Karpas-422 (cell line): ENCODE measurements at regions not wholly inside any gene's neighbourhood (a gene's known extent, or its start where the extent isn't known, plus 50 kb on each side); places are given as distances from the start of the nearest gene placed in this dataset.
A peak's percentile ranks its signal among the peaks of the same experiment; 100 is the strongest.

Experiments used
- DNase-seq: peaks from one replicate; pipeline ENCODE4 v3.0.0-alpha.2; 2015
- H2AFZ ChIP-seq: fragments of 200-600 bp; sonication (generic); 2 replicates; pipeline ENCODE4 v1.6.1; 2014; ENCODE audit warnings: antibody characterized with exemption, low read length, mixed read lengths
- H3K27ac ChIP-seq: fragments of 200-600 bp; sonication (generic); 2 replicates; pipeline ENCODE4 v1.5.1; 2014; ENCODE audit warnings: mild to moderate bottlenecking, low read length, moderate library complexity
- H3K27me3 ChIP-seq: fragments of 200-600 bp; sonication (generic); 2 replicates; pipeline ENCODE4 v1.6.1; 2014; ENCODE audit warnings: low read length, mixed read lengths
- H3K36me3 ChIP-seq: fragments of 200-600 bp; sonication (generic); 2 replicates; pipeline ENCODE4 v1.6.1; 2014; ENCODE audit warnings: low read length, mixed read lengths; ENCODE audit not compliant: insufficient read depth
- H3K4me1 ChIP-seq: fragments of 200-600 bp; sonication (generic); 2 replicates; pipeline ENCODE4 v1.6.1; 2014; ENCODE audit warnings: mild to moderate bottlenecking, low read length, mixed read lengths
- H3K4me2 ChIP-seq: fragments of 200-600 bp; sonication (generic); 2 replicates; pipeline ENCODE4 v1.6.1; 2014; ENCODE audit warnings: low read length, low read depth, mild to moderate bottlenecking; ENCODE audit not compliant: poor library complexity, severe bottlenecking
- H3K4me3 ChIP-seq: fragments of 200-600 bp; sonication (generic); 2 replicates; pipeline ENCODE4 v1.5.1; 2014; ENCODE audit warnings: mild to moderate bottlenecking, antibody characterized with exemption, low read length, mixed read lengths
- H3K79me2 ChIP-seq: fragments of 200-600 bp; sonication (generic); 2 replicates; pipeline ENCODE4 v1.6.1; 2014; ENCODE audit warnings: mild to moderate bottlenecking, low read length, mixed read lengths
- H3K9ac ChIP-seq: fragments of 200-600 bp; sonication (generic); 2 replicates; pipeline ENCODE4 v1.6.0; 2014; ENCODE audit warnings: low read length
- H3K9me2 ChIP-seq: fragments of 200-600 bp; sonication (generic), shearing (Covaris generic); replicated peaks from 2 replicates; pipeline ENCODE4 v1.6.0; 2014; ENCODE audit warnings: mild to moderate bottlenecking, low read length, moderate library complexity; ENCODE audit not compliant: insufficient read depth
- H3K9me3 ChIP-seq: fragments of 300-700, 200-600 bp; sonication (generic); 2 replicates; pipeline ENCODE4 v1.6.1; 2014; ENCODE audit warnings: low read length, mixed read lengths
- H4K20me1 ChIP-seq: fragments of 200-600 bp; sonication (generic); 2 replicates; pipeline ENCODE4 v1.6.1; 2014; ENCODE audit warnings: mild to moderate bottlenecking, antibody characterized with exemption, low read length, low read depth; ENCODE audit not compliant: insufficient read depth

DNA sequence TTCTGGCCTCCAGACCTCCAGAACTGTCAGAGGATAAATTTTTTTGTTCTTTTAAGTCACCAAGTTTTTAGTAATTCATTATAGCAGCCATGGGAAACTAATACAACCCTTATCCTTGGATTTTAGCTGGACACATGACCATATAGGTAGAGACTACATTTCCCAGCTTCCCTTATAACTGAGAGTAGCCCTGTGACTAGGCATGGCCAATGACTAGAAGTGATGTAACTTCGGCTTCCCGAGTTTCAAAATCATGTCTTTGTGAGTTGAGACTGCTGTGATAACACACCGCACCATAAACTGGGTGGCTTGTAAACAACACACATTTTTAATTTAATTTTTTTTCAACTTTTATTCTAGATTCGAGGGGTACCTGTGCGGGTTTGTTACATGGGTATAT, 134.0 kb upstream of the SERTAD2 start:
- no peak for DNase-seq
- Histone ChIP-seq H3K9ac (no peak overlapping the region), H3K79me2 (no peaks in the 10 kb centered on the region), H3K9me3 (no peaks in the 10 kb centered on the region), H2AFZ (0 out of 2 replicates have a peak overlapping the region, but pooled peaks have one; percentile 1), H3K27ac (no peak overlapping the region), H3K9me2 (no peaks in the 10 kb centered on the region), H4K20me1 (no peaks in the 10 kb centered on the region), H3K27me3 (no peaks in the 10 kb centered on the region), H3K4me1 (peaks cover 19% of the 10 kb centered on the region), H3K36me3 (no peaks in the 10 kb centered on the region), H3K4me2 (no peak overlapping the region), H3K4me3 (no peak overlapping the region)

DNA sequence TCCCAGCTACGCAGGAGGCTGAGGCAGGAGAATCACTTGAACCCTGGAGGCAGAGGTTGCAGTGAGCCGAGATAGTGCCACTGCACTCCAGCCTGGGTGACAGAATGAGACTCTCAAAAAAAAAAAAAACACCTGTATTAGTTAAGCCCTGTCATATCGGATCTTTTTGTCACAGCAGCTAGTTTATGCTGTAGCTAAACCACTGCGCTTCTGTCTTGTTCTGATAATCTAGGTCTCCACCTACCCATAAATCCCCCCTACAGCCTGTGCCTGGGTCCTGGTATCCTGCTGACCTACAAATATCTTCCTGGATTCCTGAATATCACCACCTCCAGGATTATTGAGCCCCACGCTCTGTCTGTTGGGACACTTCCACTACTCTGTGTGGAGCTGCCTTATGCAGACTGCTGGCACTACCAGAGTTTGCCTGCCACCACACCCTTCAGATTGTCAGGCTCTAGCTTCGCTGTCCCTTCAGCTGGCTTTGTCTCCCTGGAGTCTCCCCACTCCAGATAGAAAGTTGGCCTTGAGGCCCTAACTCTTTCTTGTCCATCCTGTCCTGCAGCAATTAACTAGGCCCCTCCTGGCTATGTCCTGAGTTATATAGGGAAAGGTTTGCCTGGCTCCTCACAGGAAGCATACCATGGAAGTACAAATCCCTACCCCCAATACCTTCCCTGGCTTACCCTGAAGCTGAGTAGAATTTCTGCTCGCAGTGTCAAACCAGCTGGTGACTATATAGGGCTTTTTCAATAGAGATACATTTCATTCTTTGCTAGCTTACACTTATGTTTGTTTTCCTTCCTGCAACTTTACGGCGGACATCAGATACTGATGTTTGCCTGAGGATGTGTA, 136.0 kb upstream of the SERTAD2 start:
- H3K9me2 ChIP-seq, result no peaks in the 10 kb centered on the region
- H3K4me2 ChIP-seq, result no peak overlapping the region
- no peaks in the 10 kb centered on the region for H4K20me1 ChIP-seq
- H2AFZ ChIP-seq, result no peak overlapping the region
- no peaks in the 10 kb centered on the region for H3K79me2 ChIP-seq
- no peak for DNase-seq
- H3K9ac ChIP-seq, result no peak overlapping the region
- no peaks in the 10 kb centered on the region for H3K36me3 ChIP-seq
- H3K27me3 ChIP-seq, result no peaks in the 10 kb centered on the region
- H3K4me3 ChIP-seq, result no peak overlapping the region
- H3K27ac ChIP-seq, result no peak overlapping the region
- peaks cover 33% of the 10 kb centered on the region for H3K4me1 ChIP-seq
- H3K9me3 ChIP-seq, result no peaks in the 10 kb centered on the region

DNA sequence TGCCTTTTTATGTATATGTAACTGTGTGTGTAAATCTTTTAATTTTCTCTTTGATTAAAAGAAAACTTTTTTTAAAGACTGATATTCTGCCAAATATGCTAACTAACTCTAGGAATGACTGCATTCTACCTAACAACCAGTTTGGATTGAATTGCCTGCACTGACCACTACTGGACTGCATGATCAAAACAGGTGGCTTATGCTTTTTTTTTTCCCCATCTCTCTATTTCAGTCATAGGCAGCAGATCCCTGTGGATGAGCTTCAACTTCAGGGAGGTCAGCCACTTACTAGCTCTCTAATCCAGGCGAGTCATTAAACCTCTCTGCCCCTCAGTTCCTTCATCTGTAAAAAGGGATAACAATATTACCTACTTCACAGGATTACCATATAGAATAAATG, 138.6 kb upstream of the SERTAD2 start:
- no peaks in the 10 kb centered on the region for H3K27me3 ChIP-seq
- H3K27ac ChIP-seq, result no peak overlapping the region
- H2AFZ ChIP-seq, result 0 out of 2 replicates have a peak overlapping the region, but pooled peaks have one; percentile 4
- no peaks in the 10 kb centered on the region for H3K36me3 ChIP-seq
- H3K9ac ChIP-seq, result no peak overlapping the region
- no peaks in the 10 kb centered on the region for H3K9me2 ChIP-seq
- no peak overlapping the region for H3K4me2 ChIP-seq
- H3K79me2 ChIP-seq, result no peaks in the 10 kb centered on the region
- DNase-seq, result no peak
- no peaks in the 10 kb centered on the region for H4K20me1 ChIP-seq
- peaks cover 50% of the 10 kb centered on the region for H3K4me1 ChIP-seq
- no peak overlapping the region for H3K4me3 ChIP-seq
- no peaks in the 10 kb centered on the region for H3K9me3 ChIP-seq

- Histone ChIP-seq H3K9me3 (no peaks in the 10 kb centered on the region), H3K4me1 (peaks cover 59% of the 10 kb centered on the region), H3K4me3 (peak overlapping the region; percentile 47), H3K27ac (peak overlapping the region; percentile 83), H4K20me1 (no peaks in the 10 kb centered on the region), H3K4me2 (peak overlapping the region; percentile 80), H3K79me2 (no peaks in the 10 kb centered on the region), H3K27me3 (no peaks in the 10 kb centered on the region), H2AFZ (peak overlapping the region; percentile 85), H3K36me3 (no peaks in the 10 kb centered on the region), H3K9me2 (no peaks in the 10 kb centered on the region), H3K9ac (peak overlapping the region; percentile 37)
- DNase-seq, result no peak
Measured at GRCh38 chr2:64792995-64793639, 139.4 kb upstream of the SERTAD2 start.

GRCh38 chr2:64793701-64794100, 140.0 kb upstream of the SERTAD2 start:
- Histone ChIP-seq H3K79me2 (no peaks in the 10 kb centered on the region), H3K9ac (peak overlapping the region; percentile 37), H3K4me1 (peaks cover 59% of the 10 kb centered on the region), H3K9me2 (no peaks in the 10 kb centered on the region), H3K4me2 (peak overlapping the region; percentile 80), H3K9me3 (no peaks in the 10 kb centered on the region), H2AFZ (peak overlapping the region; percentile 85), H3K4me3 (peak overlapping the region; percentile 47), H4K20me1 (no peaks in the 10 kb centered on the region), H3K27ac (peak overlapping the region; percentile 83), H3K36me3 (no peaks in the 10 kb centered on the region), H3K27me3 (no peaks in the 10 kb centered on the region)
- DNase-seq, result peak; percentile 84

- H3K79me2 ChIP-seq, result no peaks in the 10 kb centered on the region
- peak overlapping the region; percentile 85 for H2AFZ ChIP-seq
- H3K9ac ChIP-seq, result peak overlapping the region; percentile 50
- H3K9me3 ChIP-seq, result no peaks in the 10 kb centered on the region
- H3K36me3 ChIP-seq, result no peaks in the 10 kb centered on the region
- peak; percentile 84 for DNase-seq
- H3K27me3 ChIP-seq, result no peaks in the 10 kb centered on the region
- H3K4me3 ChIP-seq, result peak overlapping the region; percentile 47
- peaks cover 59% of the 10 kb centered on the region for H3K4me1 ChIP-seq
- no peaks in the 10 kb centered on the region for H4K20me1 ChIP-seq
- H3K4me2 ChIP-seq, result peak overlapping the region; percentile 80
- peak overlapping the region; percentile 83 for H3K27ac ChIP-seq
- no peaks in the 10 kb centered on the region for H3K9me2 ChIP-seq
Measured at GRCh38 chr2:64794426-64794995, 140.8 kb upstream of the SERTAD2 start.

DNA sequence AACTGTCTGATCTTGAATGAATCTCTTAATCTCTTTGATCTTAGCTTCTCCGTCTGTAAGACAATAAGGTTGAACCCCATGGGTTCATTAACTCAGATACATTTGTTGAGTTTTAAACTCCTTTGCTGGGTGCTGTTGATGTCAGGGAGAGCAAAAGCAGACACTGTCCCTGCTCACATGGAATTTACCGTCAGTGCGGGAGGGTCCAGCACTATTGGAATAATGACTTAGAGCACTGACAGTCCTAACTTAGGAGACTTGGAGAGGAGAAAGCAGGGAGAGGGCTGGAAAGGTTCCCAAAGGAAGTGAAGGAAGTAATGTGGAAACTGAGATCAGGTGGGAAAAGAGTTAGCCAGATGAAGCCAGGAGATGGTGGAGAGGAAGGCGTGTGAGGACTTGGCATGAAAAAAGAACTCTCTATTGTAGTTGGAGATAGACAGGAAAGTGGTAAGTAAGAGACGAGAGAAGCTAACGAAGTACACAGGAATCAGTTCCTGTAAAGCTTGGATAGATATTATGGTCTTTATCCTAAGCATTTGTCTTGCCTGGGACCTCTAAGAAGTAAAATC, 141.4 kb upstream of the SERTAD2 start:
- Histone ChIP-seq H3K9me3 (no peaks in the 10 kb centered on the region), H2AFZ (peak overlapping the region; percentile 85), H3K36me3 (no peaks in the 10 kb centered on the region), H3K79me2 (no peaks in the 10 kb centered on the region), H3K4me1 (peaks cover 59% of the 10 kb centered on the region), H3K27me3 (no peaks in the 10 kb centered on the region), H3K9me2 (no peaks in the 10 kb centered on the region), H4K20me1 (no peaks in the 10 kb centered on the region), H3K9ac (peak overlapping the region; percentile 50), H3K27ac (peak overlapping the region; percentile 83), H3K4me3 (peak overlapping the region; percentile 47), H3K4me2 (peak overlapping the region; percentile 80)
- peak; percentile 54 for DNase-seq

DNA sequence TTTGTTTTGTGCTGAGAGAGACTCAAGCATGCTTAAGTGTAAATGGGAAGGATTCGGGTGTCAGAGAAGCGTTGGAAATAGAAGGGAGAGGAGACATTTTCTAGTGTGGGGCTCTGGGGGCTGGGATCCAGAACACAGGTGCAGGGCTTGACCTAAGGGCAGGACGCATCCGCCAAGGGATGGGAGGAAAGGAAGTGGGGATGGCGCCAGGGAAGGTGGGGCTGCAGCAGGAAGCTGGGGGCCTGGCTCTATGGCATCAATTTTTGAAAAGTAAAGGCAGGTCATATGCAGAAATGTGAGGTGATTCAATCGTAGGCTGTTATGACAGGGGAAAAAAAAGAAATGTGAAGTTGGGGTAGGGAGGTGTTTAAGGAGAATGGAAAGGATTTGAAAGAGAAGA, 143.2 kb upstream of the SERTAD2 start:
- no peak overlapping the region for H3K4me3 ChIP-seq
- no peaks in the 10 kb centered on the region for H3K9me2 ChIP-seq
- peaks cover 59% of the 10 kb centered on the region for H3K4me1 ChIP-seq
- no peaks in the 10 kb centered on the region for H3K79me2 ChIP-seq
- peak overlapping the region; percentile 13; the same call in 1 of the 2 replicates for H2AFZ ChIP-seq
- no peaks in the 10 kb centered on the region for H3K36me3 ChIP-seq
- DNase-seq, result no peak
- H3K27me3 ChIP-seq, result no peaks in the 10 kb centered on the region
- H3K4me2 ChIP-seq, result peak overlapping the region; percentile 33
- no peaks in the 10 kb centered on the region for H3K9me3 ChIP-seq
- no peak overlapping the region for H3K27ac ChIP-seq
- no peaks in the 10 kb centered on the region for H4K20me1 ChIP-seq
- peak overlapping the region; percentile 14 for H3K9ac ChIP-seq
